Mesodermal cell (in vitro differentiated cells): ENCODE measurements at regions not wholly inside any gene's neighbourhood (a gene's known extent, or its start where the extent isn't known, plus 50 kb on each side); places are given as distances from the start of the nearest gene placed in this dataset.

ENCODE experiments used
- H3K27ac ChIP-seq: 2 replicates; pipeline ENCODE4 v1.7.0; 2013; ENCODE audit warnings: mild to moderate bottlenecking, low read depth, low read length, moderate library complexity; ENCODE audit not compliant: severe bottlenecking
- H3K36me3 ChIP-seq: 2 replicates; pipeline ENCODE4 v1.7.1; 2013; ENCODE audit warnings: mild to moderate bottlenecking, low read length, moderate library complexity; ENCODE audit not compliant: control insufficient read depth, insufficient read depth
- H3K4me1 ChIP-seq: one replicate; pipeline ENCODE4 v1.7.1; 2013; ENCODE audit warnings: mild to moderate bottlenecking, low read length; ENCODE audit not compliant: insufficient read depth, control insufficient read depth, poor library complexity, severe bottlenecking
- H3K4me3 ChIP-seq: 2 replicates; pipeline ENCODE4 v1.7.0; 2013; ENCODE audit warnings: low read length, control low read depth, mild to moderate bottlenecking; ENCODE audit not compliant: insufficient read depth, poor library complexity, severe bottlenecking; ENCODE audit errors: extremely low read depth
- H3K9me3 ChIP-seq: 2 replicates; pipeline ENCODE4 v1.7.1; 2013; ENCODE audit warnings: mild to moderate bottlenecking, low read length, moderate library complexity; ENCODE audit not compliant: control insufficient read depth
- WGBS, 2 experiments: methylation state at CpG; one replicate each; pipeline ENCODE4 v1.1.5; 2013; ENCODE audit warnings: missing lambda C conversion rate in 2 of 2; ENCODE audit not compliant: insufficient coverage in 2 of 2; 5-methylcytosine and 5-hydroxymethylcytosine counted together

GRCh38 chr18:40415176-40415791 is 1539.8 kb upstream of the PIK3C3 start:
- Histone ChIP-seq H3K4me3 (no peak overlapping the region), H3K36me3 (no peaks in the 10 kb centered on the region), H3K4me1 (no peaks in the 10 kb centered on the region), H3K9me3 (no peaks in the 10 kb centered on the region), H3K27ac (no peak overlapping the region)
- 90 to 95% methylated on average over 2 of the region's 3 CpGs for WGBS, 2 experiments

- Histone ChIP-seq H3K4me1 (no peaks in the 10 kb centered on the region), H3K4me3 (no peak overlapping the region), H3K27ac (no peak overlapping the region), H3K9me3 (no peaks in the 10 kb centered on the region), H3K36me3 (no peaks in the 10 kb centered on the region)
- WGBS, 2 experiments = 90 to 91% methylated on average over 2 to 4 of the region's 5 CpGs
Observed at GRCh38 chr18:40414155-40414754, 1540.8 kb upstream of the PIK3C3 start.

GRCh38 chr18:40413160-40413559 is 1541.9 kb upstream of the PIK3C3 start:
- Histone ChIP-seq H3K36me3 (no peaks in the 10 kb centered on the region), H3K4me3 (no peak overlapping the region), H3K9me3 (no peaks in the 10 kb centered on the region), H3K27ac (no peak overlapping the region), H3K4me1 (no peaks in the 10 kb centered on the region)
- WGBS, 2 experiments = 0 to 64% methylated on average over 1 of the region's 3 CpGs

GRCh38 chr18:40412410-40412809 is 1542.6 kb upstream of the PIK3C3 start:
- Histone ChIP-seq H3K9me3 (no peaks in the 10 kb centered on the region), H3K36me3 (no peaks in the 10 kb centered on the region), H3K27ac (no peak overlapping the region), H3K4me3 (no peak overlapping the region), H3K4me1 (no peaks in the 10 kb centered on the region)
- WGBS, 2 experiments = 89% methylated on average over 1 of the region's 3 CpGs; no CpG with 5 or more reads in 1 of the 2 experiments

- WGBS, 2 experiments = 62 to 100% methylated on average over 1 to 2 of the region's 3 CpGs
- Histone ChIP-seq H3K27ac (no peak overlapping the region), H3K36me3 (no peaks in the 10 kb centered on the region), H3K4me3 (no peak overlapping the region), H3K9me3 (no peaks in the 10 kb centered on the region), H3K4me1 (no peaks in the 10 kb centered on the region)
Observed at GRCh38 chr18:40407909-40408308, 1547.1 kb upstream of the PIK3C3 start.

GRCh38 chr18:40404284-40404683 is 1550.8 kb upstream of the PIK3C3 start:
- Histone ChIP-seq H3K9me3 (no peaks in the 10 kb centered on the region), H3K4me1 (no peaks in the 10 kb centered on the region), H3K4me3 (no peak overlapping the region), H3K36me3 (no peaks in the 10 kb centered on the region), H3K27ac (no peak overlapping the region)
- no CpG with 5 or more reads among the region's 1 CpG for WGBS, 2 experiments

GRCh38 chr18:40402052-40402451 is 1553.0 kb upstream of the PIK3C3 start:
- Histone ChIP-seq H3K27ac (no peak overlapping the region), H3K4me1 (no peaks in the 10 kb centered on the region), H3K36me3 (no peaks in the 10 kb centered on the region), H3K4me3 (no peak overlapping the region), H3K9me3 (no peaks in the 10 kb centered on the region)
- no CpG with 5 or more reads among the region's 1 CpG for whole genome bisulfite sequencing, 2 experiments

- H3K27ac ChIP-seq = no peak overlapping the region
- H3K36me3 ChIP-seq = no peaks in the 10 kb centered on the region
- H3K4me3 ChIP-seq = no peak overlapping the region
- H3K9me3 ChIP-seq = no peaks in the 10 kb centered on the region
- no peaks in the 10 kb centered on the region for H3K4me1 ChIP-seq
- 100% methylated on average over 1 of the region's 2 CpGs for WGBS, 2 experiments
Observed at GRCh38 chr18:40388121-40388520, 1566.9 kb upstream of the PIK3C3 start.

GRCh38 chr18:40387130-40387787 is 1567.8 kb upstream of the PIK3C3 start:
- Histone ChIP-seq H3K27ac (no peak overlapping the region), H3K36me3 (no peaks in the 10 kb centered on the region), H3K4me3 (no peak overlapping the region), H3K9me3 (no peaks in the 10 kb centered on the region), H3K4me1 (no peaks in the 10 kb centered on the region)
- 100% methylated on average over 1 of the region's 3 CpGs; no CpG with 5 or more reads in 1 of the 2 experiments for WGBS, 2 experiments

GRCh38 chr18:40382197-40382596 is 1572.8 kb upstream of the PIK3C3 start:
- no peaks in the 10 kb centered on the region for H3K9me3 ChIP-seq
- WGBS, 2 experiments = 100% methylated on average over 1 of the region's 2 CpGs; no CpG with 5 or more reads in 1 of the 2 experiments
- H3K36me3 ChIP-seq = no peaks in the 10 kb centered on the region

More at GRCh38 chr18:40382197-40382596, 1572.8 kb upstream of the PIK3C3 start:
- Histone ChIP-seq H3K4me1 (no peaks in the 10 kb centered on the region), H3K4me3 (no peak overlapping the region), H3K27ac (no peak overlapping the region)
